Endothelial cell of umbilical vein (primary cell): ENCODE measurements at regions not wholly inside any gene's neighbourhood (a gene's known extent, or its start where the extent isn't known, plus 50 kb on each side); places are given as distances from the start of the nearest gene placed in this dataset.

Experiments
- BruUV-seq: library from RNA; stranded (reverse); fragments of 400-500 nt; replicated peaks from 2 replicates; lab custom pipeline; 2021; lab: Mats Ljungman, UMichigan
- CTCF ChIA-PET: fragments of 300-600, 350-600 bp; sonication (Branson Sonifier 250); formaldehyde crosslinking; loops from one replicate; lab custom pipeline; 2021; ENCODE audit warnings: antibody characterized with exemption, inconsistent platforms; lab: Charles Lee
- POLR2A ChIA-PET: fragments of 300-600, 350-600 bp; sonication (Branson Sonifier 250); formaldehyde crosslinking; loops from one replicate; lab custom pipeline; 2021; ENCODE audit warnings: antibody characterized with exemption, inconsistent platforms; lab: Charles Lee
- DNase-seq: peaks from one replicate; pipeline ENCODE4 v3.0.0-alpha.2; 2011; ENCODE audit warnings: low read depth, low spot score
- FAIRE-seq: peaks from 2 replicates; lab custom pipeline; 2011; peaks lifted over from hg19 to GRCh38; lab: Jason Lieb, UNC
- H2AFZ ChIP-seq: 2 replicates; pipeline ENCODE4 v1.6.0; 2012; ENCODE audit warnings: low read depth, low read length, control low read depth, inconsistent platforms
- H3K27ac ChIP-seq: 2 replicates; pipeline ENCODE4 v1.5.1; 2011; ENCODE audit warnings: low read depth, mild to moderate bottlenecking, control low read depth, low read length, moderate library complexity; ENCODE audit not compliant: insufficient read depth
- H3K27me3 ChIP-seq, 2 experiments: 2 replicates each; pipeline versions ENCODE4 v1.6.0 to v1.6.1; 2011; ENCODE audit warnings: low read length in 2 of 2, mixed read lengths in 1 of 2; ENCODE audit not compliant: control insufficient read depth in 2 of 2, insufficient read depth in 2 of 2
- H3K36me3 ChIP-seq, 2 experiments: 2 replicates in 1 of 2; 3 replicates in 1 of 2; pipeline ENCODE4 v1.5.1; 2011; ENCODE audit warnings: low read length in 2 of 2, mild to moderate bottlenecking in 1 of 2, moderate library complexity in 1 of 2; ENCODE audit not compliant: control insufficient read depth in 2 of 2, insufficient read depth in 2 of 2; ENCODE audit errors: extremely low read depth in 1 of 2
- H3K4me1 ChIP-seq: 3 replicates; pipeline ENCODE4 v1.5.1; 2011; ENCODE audit warnings: mild to moderate bottlenecking, low read length; ENCODE audit not compliant: control insufficient read depth, insufficient read depth; ENCODE audit errors: extremely low read depth
- H3K4me2 ChIP-seq: 2 replicates; pipeline ENCODE4 v1.6.1; 2011; ENCODE audit warnings: low read length, control low read depth, mixed read lengths; ENCODE audit not compliant: insufficient read depth
- H3K4me3 ChIP-seq, 3 experiments: fragments of 200-600 bp in 1 of 3; sonication (generic), shearing (Covaris generic) in 1 of 3; replicated peaks in 1 of 3; 2 replicates each; pipeline ENCODE4 v1.5.1; 2011 to 2016; ENCODE audit warnings: control low read depth in 3 of 3, low read length in 3 of 3, mild to moderate bottlenecking in 2 of 3, inconsistent platforms in 1 of 3, low read depth in 1 of 3, moderate library complexity in 1 of 3; ENCODE audit not compliant: insufficient read depth in 1 of 3
- H3K79me2 ChIP-seq: 2 replicates; pipeline ENCODE4 v1.6.0; 2012; ENCODE audit warnings: low read length, inconsistent platforms; ENCODE audit not compliant: control insufficient read depth, insufficient read depth
- H3K9ac ChIP-seq: replicated peaks from 2 replicates; pipeline ENCODE3; 2011; ENCODE audit warnings: low read length, control low read depth; ENCODE audit not compliant: insufficient read depth; ENCODE audit errors: extremely low read depth
- H3K9me1 ChIP-seq: replicated peaks from 3 replicates; pipeline ENCODE4 v1.6.0; 2011; ENCODE audit warnings: mild to moderate bottlenecking, low read length; ENCODE audit not compliant: control insufficient read depth, insufficient read depth; ENCODE audit errors: extremely low read depth
- H3K9me3 ChIP-seq: replicated peaks from 2 replicates; pipeline ENCODE4 v1.5.1; 2012; ENCODE audit warnings: low read length, inconsistent platforms; ENCODE audit not compliant: control insufficient read depth, insufficient read depth
- H4K20me1 ChIP-seq: replicated peaks from 2 replicates; pipeline ENCODE3; 2011; ENCODE audit warnings: mild to moderate bottlenecking, low read length; ENCODE audit not compliant: control insufficient read depth, insufficient read depth; ENCODE audit errors: extremely low read depth
- CTCF ChIP-seq, 2 donors: IDR thresholded peaks; 1 replicate in 1 of 2; 2 replicates in 1 of 2; pipeline ENCODE4 v1.5.1; 2011; ENCODE audit warnings: low read length in 2 of 2, mild to moderate bottlenecking in 2 of 2, moderate library complexity in 2 of 2, control low read depth in 1 of 2, inconsistent platforms in 1 of 2, low read depth in 1 of 2; ENCODE audit not compliant: insufficient read depth in 1 of 2; ENCODE audit errors: extremely low read depth in 1 of 2
- EZH2 ChIP-seq: IDR thresholded peaks from 2 replicates; pipeline ENCODE4 v1.6.1; 2012; ENCODE audit warnings: borderline replicate concordance, low read depth, mild to moderate bottlenecking, moderate library complexity, low read length, inconsistent platforms; ENCODE audit not compliant: severe bottlenecking
- FOS ChIP-seq: IDR thresholded peaks from 2 replicates; pipeline ENCODE4 v1.6.1; 2011; ENCODE audit warnings: mild to moderate bottlenecking, low read length, moderate library complexity, borderline replicate concordance; ENCODE audit not compliant: insufficient read depth
- GATA2 ChIP-seq: IDR thresholded peaks from 2 replicates; pipeline ENCODE4 v1.7.0; 2011; ENCODE audit warnings: low read depth, mild to moderate bottlenecking, moderate library complexity, mixed read lengths, low read length; ENCODE audit not compliant: insufficient read length, insufficient read depth
- JUN ChIP-seq: IDR thresholded peaks from 2 replicates; pipeline ENCODE4 v1.6.1; 2011; ENCODE audit warnings: borderline replicate concordance, low read depth; ENCODE audit not compliant: insufficient read length, insufficient read depth
- MYC ChIP-seq: IDR thresholded peaks from one replicate; pipeline ENCODE4 v1.6.1; 2011; ENCODE audit warnings: mild to moderate bottlenecking, low read depth, low read length
- POLR2A ChIP-seq: IDR thresholded peaks from 2 replicates; pipeline ENCODE4 v1.6.1; 2012; ENCODE audit warnings: low read depth, mild to moderate bottlenecking, control low read depth, low read length
- POLR2AphosphoS5 ChIP-seq: IDR thresholded peaks from 2 replicates; pipeline ENCODE4 v1.6.1; 2012; ENCODE audit warnings: low read depth, mild to moderate bottlenecking, control low read depth, low read length, moderate library complexity; ENCODE audit not compliant: insufficient read depth
- dilution Hi-C: fragments of 300-500 bp; cut with MboI; formaldehyde crosslinking; loops from one replicate; pipeline ENCODE4 v1.15.0; 2019; ENCODE audit warnings: low sequenced_read_pairs; ENCODE audit not compliant: extremely low pct_ligation_motif_present
- intact Hi-C: fragments of 100-400 bp; cut with micrococcal nuclease; formaldehyde crosslinking; loops from one replicate; pipeline ENCODE4 v1.10.0; 2022
- TF ChIP-seq, protein P1 (sequence below): IDR thresholded peaks from 2 replicates; pipeline ENCODE4 v1.6.1; 2011; ENCODE audit not compliant: insufficient read depth, insufficient read length

DNA sequence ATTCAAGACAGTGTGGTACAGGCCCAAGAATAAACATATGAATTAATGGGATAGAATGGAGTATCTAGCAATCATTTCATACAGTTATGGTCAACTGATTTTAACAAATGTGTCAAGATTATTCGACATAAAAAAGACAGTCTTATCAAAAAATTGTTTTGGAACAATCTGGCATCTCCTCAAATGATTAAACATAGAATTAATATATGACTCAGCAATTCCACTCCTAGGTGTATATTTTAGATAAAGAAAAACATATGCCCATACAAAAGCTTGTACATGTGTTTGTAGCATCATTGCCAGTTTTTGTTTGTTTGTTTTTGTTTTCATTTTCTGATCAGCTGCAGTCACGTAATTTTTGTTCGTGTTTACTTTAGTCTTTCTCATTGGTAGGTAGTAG, 1188.3 kb downstream of the BRINP3 start:
- Histone ChIP-seq H3K4me2 (no peak overlapping the region), H3K9ac (no peak overlapping the region), H3K36me3 (no peaks in the 10 kb centered on the region), H4K20me1 (no peaks in the 10 kb centered on the region), H3K27ac (no peak overlapping the region), H3K27me3 (no peaks in the 10 kb centered on the region), H3K79me2 (no peaks in the 10 kb centered on the region), H2AFZ (no peak overlapping the region), H3K9me1 (no peaks in the 10 kb centered on the region), H3K9me3 (no peaks in the 10 kb centered on the region), H3K4me1 (no peaks in the 10 kb centered on the region), H3K4me3 (no peak overlapping the region)
- DNase-seq (no peak), FAIRE-seq (no peak)
- BruUV-seq, result no TSS peak
- intact Hi-C loops (no loop called here), dilution Hi-C loops (no loop called here)
- ChIA-PET CTCF (no interaction called here), POLR2A (no interaction called here)
- TF ChIP-seq FOS (no peak), JUN (no peak), POLR2AphosphoS5 (no peak), CTCF (IDR thresholded peaks at IDR 0.05; ENCODE audit: extremely low read depth in 1 of 2, insufficient read depth in 1 of 2, low read depth in 1 of 2, low read length in 2 of 2) (no peak), MYC (no peak), GATA2 (no peak), POLR2A (no peak), EZH2 (no peak)
- TF ChIP-seq, protein P1, sequence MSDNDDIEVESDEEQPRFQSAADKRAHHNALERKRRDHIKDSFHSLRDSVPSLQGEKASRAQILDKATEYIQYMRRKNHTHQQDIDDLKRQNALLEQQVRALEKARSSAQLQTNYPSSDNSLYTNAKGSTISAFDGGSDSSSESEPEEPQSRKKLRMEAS, result no peak
